Breast epithelium (tissue), 4 donors: ENCODE measurements at regions not wholly inside any gene's neighbourhood (a gene's known extent, or its start where the extent isn't known, plus 50 kb on each side); places are given as distances from the start of the nearest gene placed in this dataset.

ENCODE experiments used
- DNase-seq, 2 donors: peaks; one replicate each; pipeline ENCODE4 v3.0.0-alpha.2; 2019; ENCODE audit warnings: low spot score in 2 of 2
- H3K27ac ChIP-seq, 2 donors: fragments of 200-600 bp; sonication (generic) in 1 of 2; one replicate each; pipeline ENCODE4 v1.5.1; 2016 to 2019; ENCODE audit warnings: mild to moderate bottlenecking in 1 of 2
- H3K27me3 ChIP-seq, 2 donors: fragments of 200-600 bp; sonication (generic) in 1 of 2; one replicate each; pipeline versions ENCODE4 v1.5.1 to v1.6.0; 2017 to 2019; ENCODE audit warnings: control low read depth in 1 of 2, mild to moderate bottlenecking in 1 of 2
- H3K36me3 ChIP-seq: fragments of 200-600 bp; one replicate; pipeline ENCODE4 v1.5.1; 2019
- H3K4me1 ChIP-seq, 2 donors: fragments of 200-600 bp; sonication (generic); one replicate each; pipeline ENCODE4 v1.5.1; 2016 to 2019; ENCODE audit warnings: control low read depth in 1 of 2
- H3K4me3 ChIP-seq, 3 donors: fragments of 200-600 bp; sonication (generic); 1 replicate in 2 of 3; 2 replicates in 1 of 3; pipeline ENCODE4 v1.5.1; 2016 to 2019; ENCODE audit warnings: mild to moderate bottlenecking in 3 of 3, moderate library complexity in 2 of 3
- H3K9me3 ChIP-seq, 2 donors: fragments of 200-600 bp; sonication (generic) in 1 of 2; one replicate each; pipeline ENCODE4 v1.5.1; 2016 to 2019; ENCODE audit warnings: control low read depth in 1 of 2
- POLR2A ChIP-seq: fragments of 450-650 bp; IDR thresholded peaks from one replicate; pipeline ENCODE4 v1.6.1; 2016; ENCODE audit warnings: antibody characterized with exemption, mild to moderate bottlenecking, moderate library complexity
- POLR2AphosphoS5 ChIP-seq, 3 donors: sonication (generic); formaldehyde crosslinking; IDR thresholded peaks; one replicate each; pipeline ENCODE4 v1.6.1; 2017; ENCODE audit warnings: antibody characterized with exemption in 3 of 3
- intact Hi-C: fragments of 100-400 bp; cut with DNase I; formaldehyde crosslinking; loops from one replicate; pipeline ENCODE4 v1.15.1; 2023; ENCODE audit warnings: low total_unique reads
- TF ChIP-seq, protein P1 (sequence below), 3 donors: fragments of 450-650 bp; IDR thresholded peaks; one replicate each; pipeline ENCODE4 v1.5.1; 2016 to 2017; ENCODE audit warnings: antibody characterized with exemption in 3 of 3, mild to moderate bottlenecking in 3 of 3, moderate library complexity in 3 of 3

DNA sequence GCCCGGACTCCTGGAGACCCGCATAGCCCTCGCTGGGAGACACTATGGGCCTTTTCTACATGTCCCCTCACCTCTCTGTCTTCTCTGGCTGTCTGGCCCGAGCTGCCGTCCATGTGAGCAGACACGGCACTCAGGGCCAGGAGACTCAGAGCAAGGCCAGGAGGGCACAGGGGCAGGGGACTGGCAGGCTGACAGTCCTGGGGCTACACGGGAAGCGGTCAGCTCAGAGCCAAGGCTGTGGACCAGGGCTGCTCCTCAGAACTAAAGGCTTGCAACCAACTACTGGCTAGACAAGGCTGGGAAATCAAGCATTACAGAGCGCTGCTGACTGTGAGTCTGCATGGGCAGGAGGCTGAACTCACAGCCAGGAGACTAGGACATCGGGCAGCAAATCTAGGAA lies 56.1 kb upstream of the CDON start:
- Histone ChIP-seq H3K36me3 (no peaks in the 10 kb centered on the region), H3K27ac (no peak overlapping the region), H3K27me3 (no peaks in the 10 kb centered on the region), H3K4me1 (peaks cover 3 to 13% of the 10 kb centered on the region in 2 donors), H3K9me3 (no peaks in the 10 kb centered on the region), H3K4me3 (no peak overlapping the region)
- DNase-seq = no peak
- intact Hi-C loops = no loop called here
- TF ChIP-seq, protein P1, sequence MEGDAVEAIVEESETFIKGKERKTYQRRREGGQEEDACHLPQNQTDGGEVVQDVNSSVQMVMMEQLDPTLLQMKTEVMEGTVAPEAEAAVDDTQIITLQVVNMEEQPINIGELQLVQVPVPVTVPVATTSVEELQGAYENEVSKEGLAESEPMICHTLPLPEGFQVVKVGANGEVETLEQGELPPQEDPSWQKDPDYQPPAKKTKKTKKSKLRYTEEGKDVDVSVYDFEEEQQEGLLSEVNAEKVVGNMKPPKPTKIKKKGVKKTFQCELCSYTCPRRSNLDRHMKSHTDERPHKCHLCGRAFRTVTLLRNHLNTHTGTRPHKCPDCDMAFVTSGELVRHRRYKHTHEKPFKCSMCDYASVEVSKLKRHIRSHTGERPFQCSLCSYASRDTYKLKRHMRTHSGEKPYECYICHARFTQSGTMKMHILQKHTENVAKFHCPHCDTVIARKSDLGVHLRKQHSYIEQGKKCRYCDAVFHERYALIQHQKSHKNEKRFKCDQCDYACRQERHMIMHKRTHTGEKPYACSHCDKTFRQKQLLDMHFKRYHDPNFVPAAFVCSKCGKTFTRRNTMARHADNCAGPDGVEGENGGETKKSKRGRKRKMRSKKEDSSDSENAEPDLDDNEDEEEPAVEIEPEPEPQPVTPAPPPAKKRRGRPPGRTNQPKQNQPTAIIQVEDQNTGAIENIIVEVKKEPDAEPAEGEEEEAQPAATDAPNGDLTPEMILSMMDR (IDR thresholded peaks at IDR 0.05) = no peak
- TF ChIP-seq POLR2AphosphoS5 (IDR thresholded peaks at IDR 0.05) (no peak), POLR2A (no peak)

GRCh38 chr11:126115816-126116331 lies 53.2 kb upstream of the CDON start:
- intact Hi-C loops = no loop called here
- Histone ChIP-seq H3K4me1 (peaks cover 6 to 14% of the 10 kb centered on the region in 2 donors), H3K4me3 (peak overlapping the region in 1 of 3 donors; percentile 9), H3K9me3 (no peaks in the 10 kb centered on the region), H3K36me3 (no peaks in the 10 kb centered on the region), H3K27me3 (no peaks in the 10 kb centered on the region), H3K27ac (peak overlapping the region; percentile 80 to 84)
- DNase-seq = peak; percentile 75 to 80
- TF ChIP-seq, protein P1 (IDR thresholded peaks at IDR 0.05) = peak in 2 of 3 donors; percentile 23 to 29
- TF ChIP-seq POLR2A (no peak), POLR2AphosphoS5 (IDR thresholded peaks at IDR 0.05) (peak; percentile 42 to 60 (median 56))

DNA sequence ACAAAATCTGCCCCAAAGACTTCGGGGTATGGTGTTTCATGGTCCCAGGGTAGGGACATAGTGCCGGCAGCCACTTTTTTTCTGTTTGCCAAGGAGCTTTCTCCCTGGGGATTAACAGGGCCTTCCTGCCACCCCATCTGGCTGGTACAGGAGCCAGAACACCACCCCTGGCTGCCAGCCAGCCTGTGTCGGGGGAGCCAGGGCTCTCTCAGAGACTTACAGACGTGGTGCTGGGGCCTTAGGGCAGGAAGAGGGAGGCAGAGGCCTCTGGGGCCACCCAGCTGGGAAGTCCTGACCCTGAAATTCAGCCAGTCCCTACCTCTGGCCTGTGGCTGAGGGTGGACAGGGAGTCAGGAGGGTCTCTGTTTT lies 52.4 kb upstream of the CDON start:
- intact Hi-C loops = no loop called here
- peaks cover 6 to 14% of the 10 kb centered on the region in 2 donors for H3K4me1 ChIP-seq

GRCh38 chr11:126114486-126115126 lies 51.9 kb upstream of the CDON start:
- H3K4me1 ChIP-seq = peaks cover 6 to 14% of the 10 kb centered on the region in 2 donors
- intact Hi-C loops = no loop called here

More for the DNA sequence above, 52.4 kb upstream of the CDON start:
- Histone ChIP-seq H3K36me3 (no peaks in the 10 kb centered on the region), H3K4me3 (no peak overlapping the region), H3K9me3 (no peaks in the 10 kb centered on the region), H3K27ac (peak overlapping the region; percentile 80 to 84), H3K27me3 (no peaks in the 10 kb centered on the region)
- no peak for DNase-seq
- TF ChIP-seq, protein P1 (IDR thresholded peaks at IDR 0.05) = no peak
- no peak for TF ChIP-seq POLR2AphosphoS5 (IDR thresholded peaks at IDR 0.05)

GRCh38 chr11:126113963-126114362 lies 51.3 kb upstream of the CDON start:
- no peak overlapping the region for H3K4me3 ChIP-seq
- peaks cover 6 to 14% of the 10 kb centered on the region in 2 donors for H3K4me1 ChIP-seq
- peak overlapping the region; percentile 80 to 84 for H3K27ac ChIP-seq
- TF ChIP-seq POLR2A = no peak
- TF ChIP-seq, protein P1 (IDR thresholded peaks at IDR 0.05) = no peak
- TF ChIP-seq POLR2AphosphoS5 (IDR thresholded peaks at IDR 0.05) = no peak
- intact Hi-C loops = no loop called here
- no peaks in the 10 kb centered on the region for H3K27me3 ChIP-seq
- no peaks in the 10 kb centered on the region for H3K36me3 ChIP-seq
- no peak for DNase-seq
- H3K9me3 ChIP-seq = no peaks in the 10 kb centered on the region

More at GRCh38 chr11:126114486-126115126, 51.9 kb upstream of the CDON start:
- Histone ChIP-seq H3K27me3 (no peaks in the 10 kb centered on the region), H3K27ac (peak overlapping the region; percentile 80 to 84), H3K4me3 (no peak overlapping the region), H3K9me3 (no peaks in the 10 kb centered on the region), H3K36me3 (no peaks in the 10 kb centered on the region)
- TF ChIP-seq, protein P1 (IDR thresholded peaks at IDR 0.05) = no peak
- TF ChIP-seq POLR2A = no peak
- TF ChIP-seq POLR2AphosphoS5 (IDR thresholded peaks at IDR 0.05) = no peak
- DNase-seq = no peak
